GM23338 (cell line): ENCODE measurements at regions not wholly inside any gene's neighbourhood (a gene's known extent, or its start where the extent isn't known, plus 50 kb on each side); places are given as distances from the start of the nearest gene placed in this dataset.

Experiments
- ATAC-seq: fragments of 200-7000 bp; cut with Tn5 transposase; 3 replicates; pipeline ENCODE4 v1.9.1; 2020
- DNase-seq: peaks from one replicate; pipeline ENCODE4 v3.0.0-alpha.2; 2015; ENCODE audit warnings: low spot score
- H2AFZ ChIP-seq: fragments of 200-600 bp; sonication (generic); 2 replicates; pipeline ENCODE4 v1.8.0; 2016; ENCODE audit warnings: antibody characterized with exemption, mild to moderate bottlenecking, moderate library complexity
- H3F3A ChIP-seq: fragments of 200-600 bp; sonication (generic); replicated peaks from 2 replicates; pipeline ENCODE4 v1.8.0; 2017; ENCODE audit warnings: antibody characterized with exemption, mixed run types, low read depth
- H3K27ac ChIP-seq: fragments of 200-600 bp; sonication (generic); 2 replicates; pipeline ENCODE4 v1.6.1; 2016; ENCODE audit warnings: low read depth
- H3K27me3 ChIP-seq: fragments of 200-600 bp; sonication (generic); 2 replicates; pipeline ENCODE4 v1.8.0; 2016; ENCODE audit warnings: mild to moderate bottlenecking, mixed run types, moderate library complexity; ENCODE audit not compliant: insufficient read depth
- H3K36me3 ChIP-seq: fragments of 200-600 bp; sonication (generic); 2 replicates; pipeline ENCODE4 v1.8.0; 2016; ENCODE audit warnings: mild to moderate bottlenecking; ENCODE audit not compliant: insufficient read depth
- H3K4me1 ChIP-seq: fragments of 200-600 bp; sonication (generic); 2 replicates; pipeline ENCODE4 v1.8.0; 2016; ENCODE audit warnings: mild to moderate bottlenecking, moderate library complexity; ENCODE audit not compliant: insufficient read depth
- H3K4me2 ChIP-seq: fragments of 200-600 bp; sonication (generic); 2 replicates; pipeline ENCODE4 v1.7.1; 2017; ENCODE audit warnings: mixed run types
- H3K4me3 ChIP-seq: fragments of 200-600 bp; sonication (generic); 2 replicates; pipeline ENCODE4 v1.6.1; 2016; ENCODE audit warnings: mixed run types
- H3K79me2 ChIP-seq: fragments of 200-600 bp; sonication (generic); replicated peaks from 2 replicates; pipeline ENCODE4 v1.8.0; 2017; ENCODE audit warnings: mild to moderate bottlenecking; ENCODE audit not compliant: insufficient read depth
- H3K9me2 ChIP-seq: fragments of 200-600 bp; sonication (generic); 2 replicates; pipeline ENCODE4 v1.8.0; 2017; ENCODE audit not compliant: insufficient read depth
- H4K20me1 ChIP-seq: fragments of 200-600 bp; sonication (generic); replicated peaks from 2 replicates; pipeline ENCODE4 v1.8.0; 2017; ENCODE audit warnings: mild to moderate bottlenecking; ENCODE audit not compliant: insufficient read depth
- H3K27ac Mint-ChIP-seq: 2 replicates; pipeline ENCODE4 v1.8.0; 2020; ENCODE audit warnings: inconsistent platforms, mild to moderate bottlenecking, moderate library complexity, mixed read lengths
- H3K27me3 Mint-ChIP-seq: 3 replicates; pipeline ENCODE4 v1.8.0; 2022; ENCODE audit warnings: low read depth, mild to moderate bottlenecking, moderate library complexity, mixed read lengths, inconsistent platforms; ENCODE audit not compliant: insufficient read depth, poor library complexity
- H3K36me3 Mint-ChIP-seq: 3 replicates; pipeline ENCODE4 v1.8.0; 2021; ENCODE audit warnings: low read depth, mild to moderate bottlenecking, inconsistent platforms, moderate library complexity, mixed read lengths
- H3K4me1 Mint-ChIP-seq: 3 replicates; pipeline ENCODE4 v1.8.0; 2020; ENCODE audit warnings: mild to moderate bottlenecking, inconsistent platforms, mixed read lengths
- H3K4me3 Mint-ChIP-seq: 3 replicates; pipeline ENCODE4 v1.8.0; 2021; ENCODE audit warnings: moderate library complexity, mild to moderate bottlenecking, inconsistent platforms, mixed read lengths
- H3K9me3 Mint-ChIP-seq: 3 replicates; pipeline ENCODE4 v1.8.0; 2020; ENCODE audit warnings: moderate library complexity, mild to moderate bottlenecking, inconsistent platforms, mixed read lengths
- CREB1 ChIP-seq: fragments of 250-450 bp; sonication (Bioruptor Pico); IDR thresholded peaks from 2 replicates; pipeline ENCODE4 v1.5.0; 2020; ENCODE audit warnings: low read depth, mild to moderate bottlenecking, moderate library complexity
- CTCF ChIP-seq, 2 experiments: fragments of 200-600 bp in 1 of 2; sonication (generic) in 1 of 2; conservative IDR thresholded peaks; 2 replicates each; pipeline versions ENCODE4 v1.5.1 to v1.6.1; 2016 to 2017; ENCODE audit warnings: antibody characterized with exemption in 2 of 2, low read depth in 2 of 2, mild to moderate bottlenecking in 2 of 2, moderate library complexity in 1 of 2
- EZH2 ChIP-seq: fragments of 200-600 bp; sonication (generic); IDR thresholded peaks from one replicate; pipeline ENCODE4 v1.8.0; 2017; ENCODE audit warnings: antibody characterized with exemption, mild to moderate bottlenecking, low read depth; ENCODE audit not compliant: unreplicated experiment
- EZH2phosphoT487 ChIP-seq: fragments of 200-600 bp; sonication (generic); IDR thresholded peaks from one replicate; pipeline ENCODE4 v1.8.1; 2018; ENCODE audit warnings: antibody characterized with exemption; ENCODE audit not compliant: unreplicated experiment
- JUNB ChIP-seq: IDR thresholded peaks from one replicate; pipeline ENCODE4 v1.6.1; 2016; ENCODE audit warnings: antibody characterized with exemption; ENCODE audit not compliant: unreplicated experiment
- NANOG ChIP-seq: IDR thresholded peaks from 2 replicates; pipeline ENCODE4 v1.6.1; 2016; ENCODE audit warnings: antibody characterized with exemption, borderline replicate concordance
- POLR2AphosphoS5 ChIP-seq: IDR thresholded peaks from 2 replicates; pipeline ENCODE4 v1.6.1; 2016; ENCODE audit warnings: antibody characterized with exemption, low read depth
- REST ChIP-seq: IDR thresholded peaks from one replicate; pipeline ENCODE4 v1.6.1; 2018; ENCODE audit warnings: antibody characterized with exemption; ENCODE audit not compliant: unreplicated experiment
- STAT1 ChIP-seq: IDR thresholded peaks from one replicate; pipeline ENCODE4 v1.6.1; 2016; ENCODE audit warnings: antibody characterized with exemption; ENCODE audit not compliant: unreplicated experiment
- ZNF114 ChIP-seq: fragments of 250-450 bp; sonication (Bioruptor Pico); IDR thresholded peaks from 2 replicates; pipeline ENCODE4 v1.5.0; 2020; ENCODE audit warnings: mild to moderate bottlenecking, moderate library complexity
- ZNF331 ChIP-seq: fragments of 250-450 bp; sonication (Bioruptor Pico); IDR thresholded peaks from 2 replicates; pipeline ENCODE4 v1.5.0; 2020; ENCODE audit warnings: low read depth, mild to moderate bottlenecking, moderate library complexity

- no peak for TF ChIP-seq STAT1
- TF ChIP-seq CTCF (conservative IDR thresholded peaks at IDR 0.05; ENCODE audit: low read depth in 2 of 2) = no peak
- no peak for TF ChIP-seq POLR2AphosphoS5
- no peak for TF ChIP-seq ZNF114 (CRISPR knock-in tag)
- TF ChIP-seq NANOG = no peak
- TF ChIP-seq ZNF331 (CRISPR knock-in tag) = no peak
- no peak for TF ChIP-seq JUNB
- TF ChIP-seq REST = no peak
- no peak for TF ChIP-seq EZH2phosphoT487
Measured at GRCh38 chr17:37842401-37842800, 81.8 kb upstream of the TBC1D3K start (continued).

GRCh38 chr17:37841232-37841631 is 83.0 kb upstream of the TBC1D3K start:
- ATAC-seq (no peak), DNase-seq (no peak)
- Histone ChIP-seq H4K20me1 (no peaks in the 10 kb centered on the region), H3K27me3 (no peaks in the 10 kb centered on the region), H3F3A (no peaks in the 10 kb centered on the region), H3K4me1 (peaks cover 5% of the 10 kb centered on the region; the same call in 1 of the 2 replicates), H3K36me3 (no peaks in the 10 kb centered on the region), H3K27ac (no peak overlapping the region), H3K79me2 (no peaks in the 10 kb centered on the region), H2AFZ (no peak overlapping the region), H3K4me3 (no peak overlapping the region), H3K9me2 (no peaks in the 10 kb centered on the region), H3K4me2 (no peak overlapping the region)
- Mint-ChIP-seq H3K4me3 (no peak overlapping the region), H3K27me3 (peaks cover 6% of the 10 kb centered on the region), H3K9me3 (peaks cover 13% of the 10 kb centered on the region), H3K36me3 (no peaks in the 10 kb centered on the region), H3K4me1 (no peaks in the 10 kb centered on the region; the same call in 2 of the 3 replicates), H3K27ac (no peak overlapping the region)
- TF ChIP-seq CREB1 (CRISPR knock-in tag) (no peak), EZH2 (no peak), REST (no peak), POLR2AphosphoS5 (no peak), JUNB (no peak)
